ENCODE measurements at regions not wholly inside any gene's neighbourhood (a gene's known extent, or its start where the extent isn't known, plus 50 kb on each side); places are given as distances from the start of the nearest gene placed in this dataset.

GRCh38 chr13:44757671-44758070, 181.5 kb upstream of the TSC22D1 start:
- Histone ChIP-seq H3K9me1 (ENCODE audit: control insufficient read depth, insufficient read depth, low read length) (no peaks in the 10 kb centered on the region), H3K4me3 (no peak overlapping the region), H3K9me3 (replicated peaks; ENCODE audit: control insufficient read depth, insufficient read depth, low read depth, low read length) (no peaks in the 10 kb centered on the region), H3K9ac (ENCODE audit: insufficient read depth in 1 of 2, low read depth in 2 of 2, low read length in 2 of 2) (no peak overlapping the region), H3K4me2 (ENCODE audit: insufficient read depth, low read length) (no peak overlapping the region), H3K4me1 (replicated peaks in 1 of 2; ENCODE audit: control insufficient read depth in 2 of 2, insufficient read depth in 2 of 2, low read length in 2 of 2) (no peaks in the 10 kb centered on the region), H3K27ac (ENCODE audit: extremely low read depth, low read depth, low read length) (no peak overlapping the region), H3K36me3 (ENCODE audit: control insufficient read depth, insufficient read depth, low read length) (no peaks in the 10 kb centered on the region), H3K27me3 (ENCODE audit: control insufficient read depth in 2 of 2, insufficient read depth in 2 of 2, low read length in 2 of 2) (no peaks in the 10 kb centered on the region), H4K20me1 (replicated peaks; ENCODE audit: control insufficient read depth, insufficient read depth, low read length) (no peaks in the 10 kb centered on the region), H2AFZ (ENCODE audit: low read depth, low read length) (no peak overlapping the region), H3K79me2 (ENCODE audit: control insufficient read depth, insufficient read depth, low read length) (no peaks in the 10 kb centered on the region)
- ChIA-PET POLR2A (no interaction called here), CTCF (ENCODE audit: low intra/inter-chr PET ratio) (no interaction called here)
- no peak for ATAC-seq
- DNase-seq (ENCODE audit: extremely low read depth in 1 of 4, low spot score in 3 of 4) = no peak
- TF ChIP-seq POLR2B (IDR thresholded peaks at IDR 0.05; ENCODE audit: low read depth, partially characterized antibody) (no peak), ZNF589 (CRISPR knock-in tag; IDR thresholded peaks at IDR 0.05; ENCODE audit: low read depth) (no peak), DDX20 (tag; IDR thresholded peaks at IDR 0.05; ENCODE audit: low read depth) (no peak), KAT8 (IDR thresholded peaks at IDR 0.05; ENCODE audit: low read depth) (no peak), ZNF696 (CRISPR knock-in tag; conservative IDR thresholded peaks at IDR 0.05) (no peak), PHF21A (IDR thresholded peaks at IDR 0.05; ENCODE audit: borderline replicate concordance, low read depth) (no peak), NR2C2 (CRISPR knock-in tag; IDR thresholded peaks at IDR 0.05) (no peak), NR2C2 (tag; IDR thresholded peaks at IDR 0.05) (no peak), ZFP36 (IDR thresholded peaks at IDR 0.05; ENCODE audit: low read depth, low read length, partially characterized antibody) (no peak), ERF (CRISPR knock-in tag; IDR thresholded peaks at IDR 0.05) (no peak), KAT2B (IDR thresholded peaks at IDR 0.05; ENCODE audit: low read depth, low read length) (no peak), SNIP1 (IDR thresholded peaks at IDR 0.05; ENCODE audit: low read depth) (no peak), ELF2 (CRISPR knock-in tag; IDR thresholded peaks at IDR 0.05) (no peak), SETDB1 (IDR thresholded peaks at IDR 0.05; ENCODE audit: low read length) (no peak), NBN (IDR thresholded peaks at IDR 0.05; ENCODE audit: low read depth) (no peak), ZNF408 (CRISPR knock-in tag; IDR thresholded peaks at IDR 0.05; ENCODE audit: low read depth) (no peak), TBL1XR1 (IDR thresholded peaks at IDR 0.05; ENCODE audit: low read length in 2 of 2) (no peak)
- TF ChIP-seq, protein P1, sequence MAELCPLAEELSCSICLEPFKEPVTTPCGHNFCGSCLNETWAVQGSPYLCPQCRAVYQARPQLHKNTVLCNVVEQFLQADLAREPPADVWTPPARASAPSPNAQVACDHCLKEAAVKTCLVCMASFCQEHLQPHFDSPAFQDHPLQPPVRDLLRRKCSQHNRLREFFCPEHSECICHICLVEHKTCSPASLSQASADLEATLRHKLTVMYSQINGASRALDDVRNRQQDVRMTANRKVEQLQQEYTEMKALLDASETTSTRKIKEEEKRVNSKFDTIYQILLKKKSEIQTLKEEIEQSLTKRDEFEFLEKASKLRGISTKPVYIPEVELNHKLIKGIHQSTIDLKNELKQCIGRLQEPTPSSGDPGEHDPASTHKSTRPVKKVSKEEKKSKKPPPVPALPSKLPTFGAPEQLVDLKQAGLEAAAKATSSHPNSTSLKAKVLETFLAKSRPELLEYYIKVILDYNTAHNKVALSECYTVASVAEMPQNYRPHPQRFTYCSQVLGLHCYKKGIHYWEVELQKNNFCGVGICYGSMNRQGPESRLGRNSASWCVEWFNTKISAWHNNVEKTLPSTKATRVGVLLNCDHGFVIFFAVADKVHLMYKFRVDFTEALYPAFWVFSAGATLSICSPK (IDR thresholded peaks at IDR 0.05; ENCODE audit: borderline replicate concordance) = no peak
- TF ChIP-seq, protein P2, sequence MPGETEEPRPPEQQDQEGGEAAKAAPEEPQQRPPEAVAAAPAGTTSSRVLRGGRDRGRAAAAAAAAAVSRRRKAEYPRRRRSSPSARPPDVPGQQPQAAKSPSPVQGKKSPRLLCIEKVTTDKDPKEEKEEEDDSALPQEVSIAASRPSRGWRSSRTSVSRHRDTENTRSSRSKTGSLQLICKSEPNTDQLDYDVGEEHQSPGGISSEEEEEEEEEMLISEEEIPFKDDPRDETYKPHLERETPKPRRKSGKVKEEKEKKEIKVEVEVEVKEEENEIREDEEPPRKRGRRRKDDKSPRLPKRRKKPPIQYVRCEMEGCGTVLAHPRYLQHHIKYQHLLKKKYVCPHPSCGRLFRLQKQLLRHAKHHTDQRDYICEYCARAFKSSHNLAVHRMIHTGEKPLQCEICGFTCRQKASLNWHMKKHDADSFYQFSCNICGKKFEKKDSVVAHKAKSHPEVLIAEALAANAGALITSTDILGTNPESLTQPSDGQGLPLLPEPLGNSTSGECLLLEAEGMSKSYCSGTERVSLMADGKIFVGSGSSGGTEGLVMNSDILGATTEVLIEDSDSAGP (CRISPR knock-in tag; IDR thresholded peaks at IDR 0.05) = no peak
- TF ChIP-seq, protein P3, sequence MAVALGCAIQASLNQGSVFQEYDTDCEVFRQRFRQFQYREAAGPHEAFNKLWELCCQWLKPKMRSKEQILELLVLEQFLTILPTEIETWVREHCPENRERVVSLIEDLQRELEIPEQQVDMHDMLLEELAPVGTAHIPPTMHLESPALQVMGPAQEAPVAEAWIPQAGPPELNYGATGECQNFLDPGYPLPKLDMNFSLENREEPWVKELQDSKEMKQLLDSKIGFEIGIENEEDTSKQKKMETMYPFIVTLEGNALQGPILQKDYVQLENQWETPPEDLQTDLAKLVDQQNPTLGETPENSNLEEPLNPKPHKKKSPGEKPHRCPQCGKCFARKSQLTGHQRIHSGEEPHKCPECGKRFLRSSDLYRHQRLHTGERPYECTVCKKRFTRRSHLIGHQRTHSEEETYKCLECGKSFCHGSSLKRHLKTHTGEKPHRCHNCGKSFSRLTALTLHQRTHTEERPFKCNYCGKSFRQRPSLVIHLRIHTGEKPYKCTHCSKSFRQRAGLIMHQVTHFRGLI (CRISPR knock-in tag; IDR thresholded peaks at IDR 0.05) = no peak
- BruUV-seq (replicated peaks) = no TSS peak
- in situ Hi-C loops (cut with MboI) = no loop called here
- no peak for FAIRE-seq
- WGBS (ENCODE audit: insufficient coverage, low coverage, missing lambda C conversion rate) = 0% methylated on average over 3 of the region's 3 CpGs
- intact Hi-C loops (cut with micrococcal nuclease) = no loop called here
